ENCODE measurements at regions not wholly inside any gene's neighbourhood (a gene's known extent, or its start where the extent isn't known, plus 50 kb on each side); places are given as distances from the start of the nearest gene placed in this dataset.

GRCh38 chr6:168756009-168756634, 315.1 kb downstream of the SMOC2 start:
- no peaks in the 10 kb centered on the region for H3K36me3 ChIP-seq (ENCODE audit: control insufficient read depth, insufficient read depth, low read length)
- no peak overlapping the region for H3K4me3 ChIP-seq (ENCODE audit: low read depth, low read length)
- no peak for DNase-seq (ENCODE audit: low read depth)
- TF ChIP-seq CTCF (IDR thresholded peaks at IDR 0.05; ENCODE audit: insufficient read depth, low read length, poor library complexity, severe bottlenecking) = no peak
- H3K27me3 ChIP-seq (ENCODE audit: control insufficient read depth, insufficient read depth, low read length) = no peaks in the 10 kb centered on the region

GRCh38 chr6:168746643-168747042, 305.7 kb downstream of the SMOC2 start:
- Histone ChIP-seq H3K27me3 (ENCODE audit: control insufficient read depth, insufficient read depth, low read length) (no peaks in the 10 kb centered on the region), H3K36me3 (ENCODE audit: control insufficient read depth, insufficient read depth, low read length) (no peaks in the 10 kb centered on the region), H3K4me3 (ENCODE audit: low read depth, low read length) (no peak overlapping the region)
- DNase-seq (ENCODE audit: low read depth) = no peak
- TF ChIP-seq CTCF (IDR thresholded peaks at IDR 0.05; ENCODE audit: insufficient read depth, low read length, poor library complexity, severe bottlenecking) = no peak

GRCh38 chr6:168746013-168746412, 305.0 kb downstream of the SMOC2 start:
- no peak for DNase-seq (ENCODE audit: low read depth)
- Histone ChIP-seq H3K36me3 (ENCODE audit: control insufficient read depth, insufficient read depth, low read length) (no peaks in the 10 kb centered on the region), H3K27me3 (ENCODE audit: control insufficient read depth, insufficient read depth, low read length) (no peaks in the 10 kb centered on the region), H3K4me3 (ENCODE audit: low read depth, low read length) (no peak overlapping the region)
- TF ChIP-seq CTCF (IDR thresholded peaks at IDR 0.05; ENCODE audit: insufficient read depth, low read length, poor library complexity, severe bottlenecking) = no peak

- H3K4me3 ChIP-seq (ENCODE audit: low read depth, low read length) = no peak overlapping the region
- H3K36me3 ChIP-seq (ENCODE audit: control insufficient read depth, insufficient read depth, low read length) = no peaks in the 10 kb centered on the region
- H3K27me3 ChIP-seq (ENCODE audit: control insufficient read depth, insufficient read depth, low read length) = no peaks in the 10 kb centered on the region
- DNase-seq (ENCODE audit: low read depth) = no peak
- TF ChIP-seq CTCF (IDR thresholded peaks at IDR 0.05; ENCODE audit: insufficient read depth, low read length, poor library complexity, severe bottlenecking) = no peak
Observed at GRCh38 chr6:168744861-168745260, 303.9 kb downstream of the SMOC2 start.

- Histone ChIP-seq H3K4me3 (ENCODE audit: low read depth, low read length) (no peak overlapping the region), H3K27me3 (ENCODE audit: control insufficient read depth, insufficient read depth, low read length) (no peaks in the 10 kb centered on the region), H3K36me3 (ENCODE audit: control insufficient read depth, insufficient read depth, low read length) (no peaks in the 10 kb centered on the region)
- TF ChIP-seq CTCF (IDR thresholded peaks at IDR 0.05; ENCODE audit: insufficient read depth, low read length, poor library complexity, severe bottlenecking) = no peak
- no peak for DNase-seq (ENCODE audit: low read depth)
Observed at GRCh38 chr6:168741942-168742782, 301.2 kb downstream of the SMOC2 start.
